Gastroesophageal sphincter (tissue), 4 donors: ENCODE measurements at regions not wholly inside any gene's neighbourhood (a gene's known extent, or its start where the extent isn't known, plus 50 kb on each side); places are given as distances from the start of the nearest gene placed in this dataset.

Experiments used
- ATAC-seq: fragments of 150-250 bp; one replicate; pipeline ENCODE4 v1.9.1; 2016; ENCODE audit warnings: mild to moderate bottlenecking, moderate library complexity
- H3K27ac ChIP-seq, 4 donors: fragments of 200-600 bp; sonication (generic) in 3 of 4; 1 replicate in 3 of 4; 2 replicates in 1 of 4; pipeline ENCODE4 v1.5.1; 2016 to 2019
- H3K27me3 ChIP-seq: fragments of 200-600 bp; sonication (generic); one replicate; pipeline ENCODE4 v1.5.1; 2019
- H3K36me3 ChIP-seq, 2 donors: fragments of 200-600 bp; sonication (generic); one replicate each; pipeline ENCODE4 v1.5.1; 2019; ENCODE audit warnings: control low read depth in 1 of 2
- H3K4me1 ChIP-seq, 3 donors: fragments of 200-600 bp; sonication (generic); 1 replicate in 2 of 3; 2 replicates in 1 of 3; pipeline ENCODE4 v1.5.1; 2016 to 2019; ENCODE audit warnings: control low read depth in 2 of 3
- H3K4me3 ChIP-seq, 2 donors: fragments of 200-600 bp; sonication (generic); one replicate each; pipeline ENCODE4 v1.5.1; 2019; ENCODE audit warnings: mild to moderate bottlenecking in 1 of 2, moderate library complexity in 1 of 2
- H3K9me3 ChIP-seq, 3 donors: fragments of 200-600 bp; sonication (generic); one replicate each; pipeline ENCODE4 v1.5.1; 2017 to 2019; ENCODE audit warnings: control low read depth in 2 of 3
- CTCF ChIP-seq, 4 experiments: fragments of 200-600 bp in 2 of 4; fragments of 450-650 bp in 2 of 4; sonication (generic) in 1 of 4; IDR thresholded peaks; one replicate each; pipeline ENCODE4 v1.5.1; 2017 to 2019; ENCODE audit warnings: antibody characterized with exemption in 4 of 4, mild to moderate bottlenecking in 2 of 4, moderate library complexity in 2 of 4
- EP300 ChIP-seq: sonication (generic); formaldehyde crosslinking; IDR thresholded peaks from one replicate; pipeline ENCODE4 v1.6.1; 2017; ENCODE audit warnings: antibody characterized with exemption, mild to moderate bottlenecking
- POLR2A ChIP-seq, 2 donors: fragments of 450-650 bp; IDR thresholded peaks; one replicate each; pipeline ENCODE4 v1.6.1; 2017; ENCODE audit warnings: antibody characterized with exemption in 2 of 2, mild to moderate bottlenecking in 2 of 2, moderate library complexity in 1 of 2
- POLR2AphosphoS5 ChIP-seq: sonication (generic); formaldehyde crosslinking; IDR thresholded peaks from one replicate; pipeline ENCODE4 v1.6.1; 2017; ENCODE audit warnings: antibody characterized with exemption
- WGBS, 2 donors: methylation state at CpG; one replicate each; pipeline ENCODE4 v1.1.5; 2018; ENCODE audit warnings: low coverage in 1 of 2; 5-methylcytosine and 5-hydroxymethylcytosine counted together

DNA sequence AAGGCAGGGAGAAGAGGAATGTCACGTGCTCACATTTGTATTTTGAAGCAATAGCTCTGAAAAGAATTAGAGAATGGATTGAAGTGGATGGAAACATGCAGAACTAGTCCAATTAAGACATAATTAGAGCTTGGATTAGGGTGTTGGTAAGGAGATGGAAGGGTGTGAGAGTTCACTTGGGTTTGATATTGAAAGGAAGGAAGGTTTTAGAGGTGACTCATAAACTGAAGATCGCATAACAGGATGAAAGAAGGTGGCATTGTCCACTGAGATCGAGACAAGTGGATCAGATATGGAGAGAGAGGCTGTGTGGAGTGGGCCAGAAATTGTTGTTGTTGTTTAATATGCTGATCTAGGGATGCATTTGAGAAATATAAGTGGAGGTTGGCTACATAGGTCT, 244.0 kb upstream of the SMIM31 start:
- H3K9me3 ChIP-seq = no peaks in the 10 kb centered on the region
- H3K4me3 ChIP-seq = no peak overlapping the region
- TF ChIP-seq CTCF (IDR thresholded peaks at IDR 0.05) = no peak
- TF ChIP-seq EP300 = no peak
- TF ChIP-seq POLR2A (IDR thresholded peaks at IDR 0.05) = no peak
- TF ChIP-seq POLR2AphosphoS5 = no peak
- ATAC-seq = no peak
- no peaks in the 10 kb centered on the region for H3K36me3 ChIP-seq
- no peak overlapping the region for H3K27ac ChIP-seq
- no peaks in the 10 kb centered on the region for H3K27me3 ChIP-seq
- 49 to 52% methylated on average over 3 of the region's 3 CpGs for WGBS, 2 donors
- no peaks in the 10 kb centered on the region for H3K4me1 ChIP-seq

GRCh38 chr4:164512124-164512523, 241.8 kb upstream of the SMIM31 start:
- Histone ChIP-seq H3K36me3 (no peaks in the 10 kb centered on the region), H3K9me3 (no peaks in the 10 kb centered on the region), H3K27ac (no peak overlapping the region), H3K4me1 (no peaks in the 10 kb centered on the region), H3K4me3 (no peak overlapping the region), H3K27me3 (no peaks in the 10 kb centered on the region)
- TF ChIP-seq EP300 (no peak), POLR2A (IDR thresholded peaks at IDR 0.05) (no peak)
- WGBS, 2 donors = 75 to 83% methylated on average over 1 of the region's 2 CpGs
- ATAC-seq = no peak

GRCh38 chr4:164514765-164515164, 239.2 kb upstream of the SMIM31 start:
- H3K4me1 ChIP-seq = no peaks in the 10 kb centered on the region
- TF ChIP-seq POLR2A (IDR thresholded peaks at IDR 0.05) (no peak), EP300 (no peak), POLR2AphosphoS5 (no peak), CTCF (IDR thresholded peaks at IDR 0.05) (no peak)
- H3K27me3 ChIP-seq = no peaks in the 10 kb centered on the region

DNA sequence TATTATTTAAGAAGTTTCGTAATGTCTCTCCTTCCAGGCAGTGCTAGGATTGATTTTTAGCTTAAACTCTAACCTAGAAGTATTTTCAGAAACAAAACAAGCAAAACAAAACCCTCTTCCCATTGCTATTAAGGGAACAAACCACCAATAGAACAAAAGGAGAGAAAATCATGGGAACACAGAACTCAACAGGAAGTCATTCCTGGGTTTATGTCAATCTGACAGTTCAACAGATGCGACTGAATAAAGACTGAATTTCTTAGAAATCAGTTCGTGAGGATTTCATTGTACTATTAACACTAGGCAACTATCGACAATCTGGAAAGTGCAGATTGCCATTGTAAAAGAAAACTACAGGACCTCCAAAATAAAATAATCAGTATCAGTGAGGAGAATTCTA, 229.1 kb upstream of the SMIM31 start:
- TF ChIP-seq EP300 (no peak), POLR2A (IDR thresholded peaks at IDR 0.05) (no peak), POLR2AphosphoS5 (no peak), CTCF (IDR thresholded peaks at IDR 0.05) (no peak)
- no peaks in the 10 kb centered on the region for H3K27me3 ChIP-seq
- H3K27ac ChIP-seq = no peak overlapping the region
- WGBS, 2 donors = 49 to 64% methylated on average over 4 of the region's 4 CpGs
- no peaks in the 10 kb centered on the region for H3K36me3 ChIP-seq
- H3K4me3 ChIP-seq = no peak overlapping the region
- no peaks in the 10 kb centered on the region for H3K9me3 ChIP-seq
- H3K4me1 ChIP-seq = no peaks in the 10 kb centered on the region
- no peak for ATAC-seq

More at GRCh38 chr4:164514765-164515164, 239.2 kb upstream of the SMIM31 start:
- Histone ChIP-seq H3K27ac (no peak overlapping the region), H3K4me3 (no peak overlapping the region), H3K36me3 (no peaks in the 10 kb centered on the region), H3K9me3 (peaks cover 0 to 8% (median 0%) of the 10 kb centered on the region in 3 donors)
- ATAC-seq = no peak

DNA sequence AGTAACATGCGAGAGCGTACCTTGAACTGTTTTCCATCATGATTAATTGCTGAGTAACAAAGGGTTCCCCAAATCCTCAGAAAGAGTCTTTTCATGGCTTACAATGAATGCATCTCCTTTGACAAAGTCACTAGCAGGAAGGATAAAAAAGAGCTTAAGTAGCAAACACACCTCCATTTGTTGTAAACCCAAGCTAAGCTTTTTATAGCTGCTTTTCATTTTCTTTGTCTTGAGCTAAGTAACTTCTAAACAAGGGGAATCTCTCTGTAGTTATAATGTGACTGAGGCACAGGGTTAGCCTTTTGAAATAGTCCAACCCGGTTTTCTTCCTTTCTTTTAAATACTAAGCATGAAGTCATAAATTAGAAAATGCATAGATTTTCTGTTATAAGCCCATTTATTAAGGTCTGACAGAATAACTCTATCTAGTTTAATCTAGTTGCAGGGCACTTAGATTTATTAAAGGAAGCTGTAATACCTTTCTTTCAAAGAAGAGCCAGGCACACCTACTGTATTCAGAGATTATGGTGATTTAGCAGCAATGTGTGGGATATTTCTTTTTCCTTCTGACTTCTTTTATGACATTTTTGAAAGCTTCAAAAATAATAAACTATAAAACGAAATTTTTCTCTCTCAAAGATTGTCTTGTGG, 226.9 kb upstream of the SMIM31 start:
- ATAC-seq = no peak
- no peak overlapping the region for H3K4me3 ChIP-seq
- TF ChIP-seq POLR2AphosphoS5 (no peak), CTCF (IDR thresholded peaks at IDR 0.05) (no peak), POLR2A (IDR thresholded peaks at IDR 0.05) (no peak), EP300 (no peak)
- H3K27ac ChIP-seq = no peak overlapping the region
- no peaks in the 10 kb centered on the region for H3K27me3 ChIP-seq
- 56 to 67% methylated on average over 4 of the region's 4 CpGs for WGBS, 2 donors
- no peaks in the 10 kb centered on the region for H3K36me3 ChIP-seq
- no peaks in the 10 kb centered on the region for H3K9me3 ChIP-seq
- no peaks in the 10 kb centered on the region for H3K4me1 ChIP-seq
